D341Med (cell line): ENCODE measurements at regions not wholly inside any gene's neighbourhood (a gene's known extent, or its start where the extent isn't known, plus 50 kb on each side); places are given as distances from the start of the nearest gene placed in this dataset.
A peak's percentile ranks its signal among the peaks of the same experiment; 100 is the strongest.

ENCODE experiments used
- DNase-seq: peaks from one replicate; pipeline ENCODE4 v3.0.0; 2012; ENCODE audit warnings: low spot score

DNA sequence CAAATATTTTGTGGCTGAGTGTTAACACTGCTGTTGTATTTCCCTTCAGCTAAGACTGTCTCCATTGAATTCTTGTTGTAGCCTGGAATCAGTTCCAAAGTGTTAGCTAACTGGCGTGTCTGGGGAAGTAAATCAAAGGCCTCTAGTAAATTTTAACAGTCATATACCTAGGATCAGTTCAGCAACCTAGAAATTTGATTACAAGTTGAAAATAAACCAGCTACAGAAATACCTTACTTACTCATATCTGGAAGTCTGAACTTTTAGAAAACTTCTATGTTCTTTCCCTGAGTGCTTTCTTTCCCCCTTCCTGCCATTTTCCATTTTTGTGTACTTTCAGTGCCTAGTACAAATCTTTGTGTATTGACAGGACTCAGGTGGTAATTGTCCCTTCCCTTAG lies 396.7 kb upstream of the DCC start:
- DNase-seq = no peak

DNA sequence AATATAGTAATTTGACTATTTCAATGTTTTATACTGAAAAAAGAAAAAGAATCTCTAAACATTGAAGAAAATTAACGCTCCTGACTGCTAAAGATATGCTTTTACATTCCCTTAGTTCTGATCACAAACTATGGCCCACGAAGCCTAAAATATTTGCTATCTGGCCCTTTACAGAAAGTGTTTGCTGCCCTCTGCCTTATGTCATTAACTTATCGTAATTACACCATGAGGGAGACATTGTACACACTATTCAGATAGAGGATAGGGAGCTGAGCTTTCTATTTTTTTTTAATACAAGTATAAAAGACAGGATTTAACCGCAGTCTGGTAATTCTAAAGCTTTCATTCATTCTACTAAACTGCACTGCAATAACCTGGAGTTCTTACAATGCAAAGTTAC lies 393.1 kb upstream of the DCC start:
- no peak for DNase-seq

GRCh38 chr18:51952844-51953243 lies 387.2 kb upstream of the DCC start:
- no peak for DNase-seq

GRCh38 chr18:51953521-51953920 lies 386.5 kb upstream of the DCC start:
- DNase-seq = no peak

DNA sequence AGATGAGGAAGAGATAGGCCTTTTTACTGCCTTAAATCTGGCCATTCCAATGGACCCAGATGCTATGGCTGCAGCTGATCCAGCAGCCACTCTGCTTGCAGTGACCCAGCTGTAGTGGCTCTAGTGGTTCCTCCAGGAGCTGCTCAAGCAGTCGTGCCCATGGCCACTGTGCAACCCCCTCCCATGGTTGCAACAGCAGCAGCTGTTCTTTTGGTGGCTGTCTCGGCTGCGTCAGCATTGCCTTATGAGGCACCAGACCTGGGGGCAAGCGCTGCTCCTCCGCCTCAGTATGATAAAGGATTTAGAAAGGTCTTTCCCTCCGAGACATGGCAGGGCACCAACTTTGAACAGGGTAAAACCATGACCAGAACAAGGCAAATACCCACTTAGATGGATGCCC lies 384.9 kb upstream of the DCC start:
- no peak for DNase-seq

- no peak for DNase-seq
These were observed 383.0 kb upstream of the DCC start for GRCh38 chr18:51957001-51957400.

GRCh38 chr18:51980101-51980500 lies 359.9 kb upstream of the DCC start:
- DNase-seq = no peak

DNA sequence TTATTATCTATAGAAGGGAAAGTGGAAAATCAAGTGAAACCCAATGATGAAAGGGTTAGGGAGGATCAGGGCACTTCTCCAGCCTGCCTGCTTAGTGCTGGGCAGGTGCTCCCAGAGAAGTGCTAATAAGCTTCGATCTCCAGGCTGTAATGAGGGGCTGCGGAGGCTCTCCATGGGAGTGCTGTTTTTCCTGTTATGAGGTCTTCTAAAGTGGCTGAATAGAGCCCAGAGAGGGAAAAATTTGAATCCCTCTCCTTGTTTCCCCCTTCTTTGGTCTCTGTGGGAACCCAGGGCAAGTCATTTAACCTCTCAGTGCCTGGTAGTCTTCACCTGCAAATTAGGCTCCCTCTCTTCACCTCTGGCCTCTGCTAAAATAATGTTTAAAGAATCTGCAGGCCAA lies 351.7 kb upstream of the DCC start:
- DNase-seq = no peak

- DNase-seq = no peak
These were observed 342.9 kb upstream of the DCC start for GRCh38 chr18:51997129-51997528.

DNA sequence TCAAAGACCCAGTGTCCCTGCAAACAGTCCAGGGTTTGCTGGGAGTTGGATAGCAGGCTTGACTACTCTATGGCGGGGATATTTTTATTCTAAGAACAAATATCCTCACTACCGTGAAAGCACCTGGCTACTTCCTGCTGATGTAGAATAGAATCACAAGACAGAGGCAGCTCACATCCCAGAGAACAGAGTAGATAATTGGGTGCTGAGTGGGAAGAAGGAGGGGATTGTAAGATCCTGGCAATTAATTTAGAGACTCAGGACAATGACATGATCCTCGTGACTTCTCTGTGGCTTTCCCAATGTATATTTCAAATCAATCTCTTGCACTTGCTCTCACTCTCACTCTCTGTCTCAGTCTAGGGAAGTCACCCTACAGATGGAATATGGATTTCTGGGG lies 341.9 kb upstream of the DCC start:
- DNase-seq = no peak

DNA sequence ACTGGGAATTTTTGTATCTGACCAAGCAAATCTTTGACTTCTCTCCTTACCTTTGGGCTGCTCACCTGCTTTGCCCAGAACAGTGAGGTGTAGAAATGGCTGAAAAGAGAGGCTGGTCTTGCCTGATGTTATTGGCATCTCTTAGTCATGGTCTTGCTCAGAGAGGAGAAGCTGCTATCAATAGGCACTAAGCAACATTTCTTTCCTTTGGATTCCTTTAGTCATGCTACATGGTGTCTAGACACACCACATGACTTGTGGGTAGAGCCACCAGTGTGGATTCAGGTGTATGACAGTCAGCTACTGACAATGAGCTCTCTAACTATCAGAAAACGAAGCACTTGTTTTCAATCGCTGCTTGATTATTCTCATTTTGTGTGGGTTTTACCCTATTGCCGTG lies 341.3 kb upstream of the DCC start:
- DNase-seq = no peak

DNA sequence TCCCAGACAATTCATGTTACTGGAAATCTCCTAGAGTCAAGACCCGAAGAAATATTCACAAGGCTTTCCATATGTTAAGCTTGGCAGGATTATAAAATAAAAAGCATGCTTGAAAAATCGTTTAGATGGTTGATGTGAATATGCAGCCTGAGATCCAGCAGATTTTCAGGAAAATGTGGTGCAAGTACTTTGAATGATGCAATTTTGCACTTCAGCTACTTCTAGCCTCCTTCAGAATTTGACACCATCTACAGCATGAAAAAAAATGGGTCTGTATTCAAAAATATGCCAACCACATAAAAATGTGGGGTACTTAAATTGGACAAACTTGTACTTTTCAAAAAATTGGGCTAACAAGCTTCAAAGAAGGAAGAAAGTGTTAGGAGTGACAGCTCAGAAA lies 340.6 kb upstream of the DCC start:
- DNase-seq = no peak

GRCh38 chr18:52000435-52000834 lies 339.6 kb upstream of the DCC start:
- DNase-seq = no peak

DNA sequence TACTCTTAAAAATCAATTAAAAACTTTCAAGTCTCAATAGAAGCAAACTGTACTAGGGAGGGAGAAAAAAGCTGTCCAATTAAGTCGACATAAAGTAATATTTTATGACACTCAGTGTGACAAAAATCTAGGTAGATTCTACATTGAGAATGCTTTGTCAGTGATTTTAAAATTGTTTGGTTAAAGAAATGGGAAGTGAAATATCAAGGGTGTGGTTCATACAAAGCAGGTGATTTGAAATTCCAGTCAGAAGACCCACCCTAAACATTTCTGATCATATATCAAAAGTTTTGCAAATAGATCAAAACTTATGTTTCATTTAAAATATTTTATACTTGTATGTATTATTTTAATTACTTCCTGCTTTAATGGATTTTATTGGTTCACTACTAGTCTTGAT lies 338.9 kb upstream of the DCC start:
- DNase-seq = no peak

DNA sequence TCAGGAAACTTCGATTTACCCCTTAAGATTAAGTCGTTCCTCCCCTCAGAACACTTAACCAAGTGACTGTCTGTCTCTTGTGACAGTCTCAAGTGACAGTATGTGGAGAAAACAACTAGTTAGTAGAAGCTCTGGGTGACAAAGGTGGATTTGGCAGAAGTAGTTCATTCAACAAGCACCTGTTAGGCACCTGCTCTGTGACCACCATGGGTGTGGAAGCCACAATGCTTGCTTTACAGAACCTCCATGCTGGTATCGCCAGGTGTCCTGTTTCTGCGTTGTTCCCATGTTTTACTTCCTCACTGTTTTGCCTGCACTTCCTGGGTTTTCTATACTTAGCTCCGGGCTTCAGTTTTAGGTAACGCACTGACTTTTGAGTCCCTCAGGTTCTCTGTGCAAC lies 337.4 kb upstream of the DCC start:
- no peak for DNase-seq

- DNase-seq = peak; percentile 43
These were observed 332.9 kb upstream of the DCC start for GRCh38 chr18:52007105-52007504.

DNA sequence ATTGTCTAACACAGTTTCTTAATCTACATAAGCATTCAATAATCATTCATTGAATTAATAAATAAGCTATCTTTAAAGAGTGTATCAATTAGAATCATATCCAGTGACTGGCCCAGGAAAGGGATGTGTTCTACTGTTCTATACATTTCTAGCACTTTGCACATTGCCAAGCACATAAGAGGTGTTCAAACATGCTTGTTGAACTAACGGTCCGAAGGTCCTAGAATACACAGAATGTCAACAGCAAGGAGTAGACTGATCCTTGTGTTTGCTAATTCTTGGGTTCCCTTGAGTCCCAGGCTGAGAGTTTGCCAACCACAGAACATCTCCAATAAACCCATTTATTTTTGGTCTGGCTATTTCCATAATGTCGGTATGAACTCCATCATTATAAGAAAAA lies 331.7 kb upstream of the DCC start:
- DNase-seq = no peak

- no peak for DNase-seq
These were observed 331.3 kb upstream of the DCC start for GRCh38 chr18:52008736-52009135.

DNA sequence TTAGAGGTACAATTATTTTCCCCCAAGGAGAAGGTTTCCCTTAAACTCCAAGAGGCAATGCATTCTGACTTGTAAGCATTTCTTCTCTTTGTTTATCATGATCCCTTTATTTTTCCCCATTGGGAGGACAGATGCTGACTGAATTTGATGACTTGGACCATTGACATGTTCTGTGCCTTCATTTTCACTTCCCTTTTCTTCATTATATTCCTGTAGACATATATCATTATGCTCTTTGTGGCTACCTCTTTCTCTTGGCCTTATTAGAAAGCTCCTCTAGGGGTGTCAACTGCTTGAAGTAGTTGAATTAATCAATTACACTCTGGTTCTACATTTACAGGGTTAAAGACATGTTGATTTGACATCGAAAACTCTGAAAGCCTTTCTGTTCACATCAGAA lies 330.0 kb upstream of the DCC start:
- DNase-seq = no peak

GRCh38 chr18:52045946-52046675 lies 293.9 kb upstream of the DCC start:
- no peak for DNase-seq

DNA sequence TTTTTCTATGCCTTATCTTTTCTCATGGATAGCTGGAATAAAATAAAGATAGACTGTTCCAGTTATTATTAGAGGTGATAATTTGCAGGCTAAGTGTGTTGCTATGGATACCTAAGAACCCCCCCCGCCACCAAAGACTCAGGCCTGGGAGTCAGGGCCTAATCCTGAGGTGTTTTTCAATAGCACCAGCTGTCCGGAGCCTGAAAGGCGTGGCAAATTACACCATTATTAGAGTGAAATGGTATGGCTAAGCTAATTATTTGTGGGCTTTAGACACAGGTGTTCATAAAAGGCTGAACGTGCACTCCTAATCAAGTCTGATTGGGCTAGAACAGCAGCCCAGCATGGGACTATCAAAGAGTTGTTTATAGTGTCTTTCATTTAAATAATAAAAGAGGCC lies 293.2 kb upstream of the DCC start:
- peak; percentile 85 for DNase-seq

- DNase-seq = no peak
These were observed 285.7 kb upstream of the DCC start for GRCh38 chr18:52054324-52054723.

DNA sequence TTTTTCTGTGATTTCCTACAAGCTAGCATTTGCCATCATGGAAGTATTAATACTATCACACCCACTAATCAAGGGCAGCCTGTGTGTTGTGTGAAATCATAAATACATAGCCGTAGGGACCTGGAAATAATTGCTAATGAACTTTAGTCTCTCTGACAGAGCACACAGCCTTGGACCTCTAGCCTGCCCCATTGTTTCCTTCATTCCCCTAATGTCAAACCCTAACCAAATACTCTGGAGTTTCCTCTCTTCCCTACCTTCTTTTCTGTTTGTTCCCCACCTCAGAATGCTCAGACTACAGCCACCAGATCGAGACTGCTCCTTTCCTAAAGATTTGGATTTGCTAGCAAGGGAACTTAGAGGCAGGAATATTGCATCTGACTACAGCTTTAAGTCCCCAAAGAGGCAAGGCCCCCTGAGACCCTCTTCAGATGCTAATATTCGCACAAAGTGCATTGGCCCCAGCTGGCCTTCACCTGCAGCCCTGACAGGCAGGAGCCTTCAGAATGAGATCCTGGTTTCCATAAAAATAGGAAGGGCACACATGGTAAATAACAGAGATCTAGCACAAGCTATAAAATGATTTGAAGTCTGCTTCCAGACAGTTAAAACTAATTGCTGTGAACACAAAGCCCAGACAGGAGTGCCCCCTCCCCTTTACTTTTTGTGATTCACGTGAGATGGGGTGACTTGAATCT lies 279.2 kb upstream of the DCC start:
- no peak for DNase-seq

GRCh38 chr18:52063923-52064322 lies 276.1 kb upstream of the DCC start:
- DNase-seq = no peak
